Fibroblast of skin of right quadriceps (primary cell): ENCODE measurements at regions not wholly inside any gene's neighbourhood (a gene's known extent, or its start where the extent isn't known, plus 50 kb on each side); places are given as distances from the start of the nearest gene placed in this dataset.
"Not testable (repeated sequence)": the region's sequence is repeated elsewhere in the genome, so short reads cannot be mapped to it uniquely, and the experiment has no call there.

Source experiments
- DNase-seq: peaks from one replicate; pipeline ENCODE4 v3.0.0-alpha.2; 2013

- peak; percentile 30 for DNase-seq
These were observed 63.8 kb downstream of the CLEC18A start for GRCh38 chr16:70014915-70015314.

GRCh38 chr16:70016751-70017150, 65.6 kb downstream of the CLEC18A start:
- peak; percentile 15 for DNase-seq

GRCh38 chr16:70018254-70018653, 67.1 kb downstream of the CLEC18A start:
- peak; percentile 12 for DNase-seq

GRCh38 chr16:70023207-70023606, 72.1 kb downstream of the CLEC18A start:
- not testable (repeated sequence) for DNase-seq

- not testable (repeated sequence) for DNase-seq
These were observed 72.8 kb downstream of the CLEC18A start for GRCh38 chr16:70023956-70024355.

- peak; percentile 58 for DNase-seq
These were observed 75.2 kb downstream of the CLEC18A start for GRCh38 chr16:70026165-70026854.

- not testable (repeated sequence) for DNase-seq
These were observed 81.2 kb upstream of the PDPR start for GRCh38 chr16:70032906-70033305.

- DNase-seq, result not testable (repeated sequence)
These were observed 76.2 kb upstream of the PDPR start for GRCh38 chr16:70037913-70038312.

- not testable (repeated sequence) for DNase-seq
These were observed 73.6 kb upstream of the PDPR start for GRCh38 chr16:70040554-70040953.

GRCh38 chr16:70043538-70044067, 70.5 kb upstream of the PDPR start:
- DNase-seq, result not testable (repeated sequence)

- DNase-seq, result not testable (repeated sequence)
These were observed 67.6 kb upstream of the PDPR start for GRCh38 chr16:70046560-70046959.

GRCh38 chr16:70048083-70048482, 66.0 kb upstream of the PDPR start:
- DNase-seq, result not testable (repeated sequence)

GRCh38 chr16:70058056-70058455, 56.1 kb upstream of the PDPR start:
- DNase-seq, result not testable (repeated sequence)

- not testable (repeated sequence) for DNase-seq
These were observed 54.7 kb upstream of the PDPR start for GRCh38 chr16:70059429-70059828.

- DNase-seq, result not testable (repeated sequence)
These were observed 53.6 kb upstream of the PDPR start for GRCh38 chr16:70060521-70061027.

- DNase-seq, result not testable (repeated sequence)
These were observed 52.4 kb upstream of the PDPR start for GRCh38 chr16:70061671-70062218.

GRCh38 chr16:70062947-70063346, 51.2 kb upstream of the PDPR start:
- DNase-seq, result not testable (repeated sequence)
